DND-41 (cell line): ENCODE measurements at regions not wholly inside any gene's neighbourhood (a gene's known extent, or its start where the extent isn't known, plus 50 kb on each side); places are given as distances from the start of the nearest gene placed in this dataset.

ENCODE experiments used
- ATAC-seq: fragments of 200-7000 bp; cut with Tn5 transposase; 3 replicates; pipeline ENCODE4 v1.9.1; 2021; ENCODE audit warnings: low read depth; ENCODE audit not compliant: insufficient read depth
- DNase-seq: peaks from one replicate; pipeline ENCODE4 v3.0.0-alpha.2; 2020
- H2AFZ ChIP-seq: 2 replicates; pipeline ENCODE4 v1.6.0; 2012; ENCODE audit warnings: low read depth, low read length
- H3K27ac ChIP-seq: 2 replicates; pipeline ENCODE4 v1.5.1; 2012; ENCODE audit warnings: low read length, inconsistent platforms
- H3K27me3 ChIP-seq: fragments of 200-600 bp; sonication (generic); 2 replicates; pipeline ENCODE4 v1.6.0; 2012; ENCODE audit warnings: low read length, mild to moderate bottlenecking, inconsistent platforms; ENCODE audit not compliant: insufficient read depth, poor library complexity
- H3K36me3 ChIP-seq: 2 replicates; pipeline ENCODE4 v1.5.1; 2012; ENCODE audit warnings: low read length, inconsistent platforms; ENCODE audit not compliant: insufficient read depth
- H3K4me1 ChIP-seq: 2 replicates; pipeline ENCODE4 v1.5.1; 2012; ENCODE audit warnings: mild to moderate bottlenecking, low read length; ENCODE audit not compliant: insufficient read depth
- H3K4me2 ChIP-seq: 2 replicates; pipeline ENCODE4 v1.6.0; 2012; ENCODE audit warnings: mild to moderate bottlenecking, moderate library complexity, low read length, inconsistent platforms; ENCODE audit not compliant: insufficient read depth
- H3K4me3 ChIP-seq, 2 experiments: fragments of 200-600 bp in 1 of 2; shearing (Covaris generic) in 1 of 2; 2 replicates each; pipeline ENCODE4 v1.5.1; 2012 to 2016; ENCODE audit warnings: inconsistent platforms in 2 of 2, low read length in 2 of 2, mild to moderate bottlenecking in 2 of 2, low read depth in 1 of 2, moderate library complexity in 1 of 2
- H3K79me2 ChIP-seq: 2 replicates; pipeline ENCODE4 v1.6.0; 2012; ENCODE audit warnings: low read length, inconsistent platforms; ENCODE audit not compliant: insufficient read depth
- H3K9ac ChIP-seq: 2 replicates; pipeline ENCODE4 v1.6.0; 2012; ENCODE audit warnings: low read depth, mild to moderate bottlenecking, inconsistent platforms, low read length, moderate library complexity
- H3K9me3 ChIP-seq: 2 replicates; pipeline ENCODE4 v1.5.1; 2012; ENCODE audit warnings: low read length, moderate library complexity, mild to moderate bottlenecking, inconsistent platforms; ENCODE audit not compliant: insufficient read depth, severe bottlenecking
- H4K20me1 ChIP-seq: 2 replicates; pipeline ENCODE4 v1.6.0; 2012; ENCODE audit warnings: low read length; ENCODE audit not compliant: insufficient read depth
- EZH2 ChIP-seq: IDR thresholded peaks from 3 replicates; pipeline ENCODE4 v1.6.1; 2012; ENCODE audit warnings: borderline replicate concordance, low read depth, mild to moderate bottlenecking, moderate library complexity, low read length, inconsistent platforms; ENCODE audit not compliant: severe bottlenecking
- TF ChIP-seq, protein P1 (sequence below): IDR thresholded peaks from 2 replicates; pipeline ENCODE4 v1.5.1; 2012; ENCODE audit warnings: borderline replicate concordance, low read length, moderate library complexity, mild to moderate bottlenecking; ENCODE audit not compliant: poor library complexity, severe bottlenecking; ENCODE audit errors: extremely low read depth

DNA sequence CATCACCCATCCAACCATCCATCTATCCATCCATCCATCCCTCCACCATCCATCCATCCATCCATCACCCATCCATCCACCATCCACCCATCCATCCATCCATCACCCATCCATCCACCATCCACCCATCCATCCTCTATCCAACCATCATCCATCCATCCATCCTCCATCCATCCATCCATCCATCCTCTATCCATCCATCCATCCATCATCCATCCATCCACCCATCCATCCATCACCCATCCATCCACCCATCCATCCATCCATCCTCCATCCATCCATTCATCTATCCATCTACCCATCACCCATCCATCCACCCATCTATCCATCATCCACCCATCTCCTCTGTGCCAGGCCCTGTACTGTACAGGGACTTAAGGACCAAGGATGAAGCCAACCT, 62.2 kb upstream of the WNT11 start:
- TF ChIP-seq EZH2, result no peak
- TF ChIP-seq, protein P1, sequence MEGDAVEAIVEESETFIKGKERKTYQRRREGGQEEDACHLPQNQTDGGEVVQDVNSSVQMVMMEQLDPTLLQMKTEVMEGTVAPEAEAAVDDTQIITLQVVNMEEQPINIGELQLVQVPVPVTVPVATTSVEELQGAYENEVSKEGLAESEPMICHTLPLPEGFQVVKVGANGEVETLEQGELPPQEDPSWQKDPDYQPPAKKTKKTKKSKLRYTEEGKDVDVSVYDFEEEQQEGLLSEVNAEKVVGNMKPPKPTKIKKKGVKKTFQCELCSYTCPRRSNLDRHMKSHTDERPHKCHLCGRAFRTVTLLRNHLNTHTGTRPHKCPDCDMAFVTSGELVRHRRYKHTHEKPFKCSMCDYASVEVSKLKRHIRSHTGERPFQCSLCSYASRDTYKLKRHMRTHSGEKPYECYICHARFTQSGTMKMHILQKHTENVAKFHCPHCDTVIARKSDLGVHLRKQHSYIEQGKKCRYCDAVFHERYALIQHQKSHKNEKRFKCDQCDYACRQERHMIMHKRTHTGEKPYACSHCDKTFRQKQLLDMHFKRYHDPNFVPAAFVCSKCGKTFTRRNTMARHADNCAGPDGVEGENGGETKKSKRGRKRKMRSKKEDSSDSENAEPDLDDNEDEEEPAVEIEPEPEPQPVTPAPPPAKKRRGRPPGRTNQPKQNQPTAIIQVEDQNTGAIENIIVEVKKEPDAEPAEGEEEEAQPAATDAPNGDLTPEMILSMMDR, result no peak
- H3K4me2 ChIP-seq, result no peak overlapping the region
- no peak for DNase-seq

DNA sequence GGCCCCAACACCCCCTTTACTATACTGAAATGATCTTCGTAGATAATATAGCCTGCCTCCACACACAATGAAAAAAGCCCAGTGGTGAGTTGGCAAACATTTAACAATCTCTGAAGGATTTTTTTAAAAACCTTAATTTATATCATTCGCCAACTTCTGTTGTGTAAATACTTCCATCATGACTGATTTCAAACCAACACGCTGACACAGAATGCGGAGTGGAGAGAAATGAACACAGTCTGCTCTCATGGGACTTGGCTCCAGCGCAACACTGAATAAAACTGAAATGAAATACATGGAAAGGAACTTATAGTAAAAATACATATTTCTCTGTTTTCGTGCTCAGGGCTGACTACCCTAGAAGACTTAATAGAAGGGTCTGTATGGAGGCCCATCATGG, 61.3 kb upstream of the WNT11 start:
- no peak overlapping the region for H3K4me3 ChIP-seq
- H3K27ac ChIP-seq, result no peak overlapping the region
- no peaks in the 10 kb centered on the region for H3K4me1 ChIP-seq
- no peak overlapping the region for H2AFZ ChIP-seq
- TF ChIP-seq, protein P1, result no peak
- TF ChIP-seq EZH2, result no peak
- no peak overlapping the region for H3K4me2 ChIP-seq
- H3K36me3 ChIP-seq, result no peaks in the 10 kb centered on the region
- no peaks in the 10 kb centered on the region for H3K79me2 ChIP-seq
- DNase-seq (no peak), ATAC-seq (no peak)
- H3K9ac ChIP-seq, result no peak overlapping the region
- H4K20me1 ChIP-seq, result no peaks in the 10 kb centered on the region
- peaks cover 2% of the 10 kb centered on the region for H3K9me3 ChIP-seq
- H3K27me3 ChIP-seq, result peaks cover 3% of the 10 kb centered on the region

More for the DNA sequence above, 62.2 kb upstream of the WNT11 start:
- H3K79me2 ChIP-seq, result no peaks in the 10 kb centered on the region
- H4K20me1 ChIP-seq, result no peaks in the 10 kb centered on the region
- no peaks in the 10 kb centered on the region for H3K36me3 ChIP-seq
- H3K9ac ChIP-seq, result no peak overlapping the region
- no peak overlapping the region for H2AFZ ChIP-seq
- H3K27me3 ChIP-seq, result peaks cover 3% of the 10 kb centered on the region
- H3K27ac ChIP-seq, result no peak overlapping the region
- no peaks in the 10 kb centered on the region for H3K4me1 ChIP-seq
- peaks cover 2% of the 10 kb centered on the region for H3K9me3 ChIP-seq
- H3K4me3 ChIP-seq, result no peak overlapping the region
- ATAC-seq, result no peak

DNA sequence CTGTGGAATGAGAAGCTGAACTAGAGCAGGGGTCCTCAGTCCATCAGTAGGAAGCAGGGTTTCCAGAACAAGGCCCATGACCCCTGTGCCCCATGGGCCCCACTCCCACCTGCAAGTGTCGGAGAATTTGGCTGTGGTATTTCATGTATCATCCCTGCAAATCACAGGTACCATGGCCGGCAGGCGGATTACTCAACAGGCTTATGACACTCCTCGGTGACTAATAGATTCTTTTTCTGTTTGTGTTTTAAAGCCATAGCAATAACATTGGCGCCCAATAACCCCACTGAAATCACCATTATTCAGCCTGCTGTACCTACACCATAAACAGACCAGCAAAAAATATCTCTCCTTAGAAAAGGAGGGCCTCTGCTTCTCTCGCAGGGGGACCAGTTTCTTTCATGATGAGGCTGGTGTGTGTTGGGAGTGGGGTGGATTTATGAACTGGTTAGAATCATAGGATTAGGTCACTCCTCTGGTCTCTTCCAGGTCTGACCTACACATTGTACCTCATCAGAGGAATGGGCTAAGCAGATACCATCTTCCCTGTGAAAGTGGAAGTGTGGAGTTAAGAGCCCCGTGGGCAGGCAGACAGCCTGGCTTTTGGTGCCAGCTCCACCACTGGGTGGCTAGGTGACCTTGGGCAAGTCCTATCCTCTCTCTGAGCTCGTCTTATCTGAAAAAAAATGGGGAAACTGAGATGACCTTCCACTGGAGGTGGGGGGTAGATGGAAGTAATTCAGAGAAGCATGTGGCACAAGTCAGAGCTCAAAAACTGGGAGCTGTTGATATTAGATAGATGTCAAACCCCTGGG, 60.2 kb upstream of the WNT11 start:
- Histone ChIP-seq H3K4me1 (no peaks in the 10 kb centered on the region), H3K9ac (no peak overlapping the region), H3K36me3 (no peaks in the 10 kb centered on the region), H3K4me2 (no peak overlapping the region), H4K20me1 (no peaks in the 10 kb centered on the region), H3K27ac (no peak overlapping the region), H3K27me3 (peaks cover 3% of the 10 kb centered on the region), H2AFZ (no peak overlapping the region), H3K79me2 (no peaks in the 10 kb centered on the region), H3K4me3 (no peak overlapping the region), H3K9me3 (peaks cover 2% of the 10 kb centered on the region)
- TF ChIP-seq, protein P1, result no peak
- TF ChIP-seq EZH2, result no peak
- no peak for DNase-seq
- no peak for ATAC-seq
